ENCODE measurements at regions not wholly inside any gene's neighbourhood (a gene's known extent, or its start where the extent isn't known, plus 50 kb on each side); places are given as distances from the start of the nearest gene placed in this dataset.

- no peaks in the 10 kb centered on the region for H3K9me2 ChIP-seq (ENCODE audit: insufficient read depth)
- no peaks in the 10 kb centered on the region for H3K79me2 ChIP-seq (ENCODE audit: insufficient read depth, low read length)
- ChIA-PET POLR2A (no interaction called here), RAD21 (ENCODE audit: low non-redundant PET in 1 of 2, low total read pairs in 2 of 2, uncharacterized antibody in 2 of 2, unreplicated experiment in 2 of 2) (no interaction called here), CTCF (no interaction called here)
- H4K20me1 ChIP-seq (ENCODE audit: insufficient read depth), result no peaks in the 10 kb centered on the region
- H3K4me2 ChIP-seq (ENCODE audit: low read length), result no peak overlapping the region
- H3K36me3 ChIP-seq (ENCODE audit: control insufficient read depth in 1 of 2, insufficient read depth in 2 of 2, low read length in 2 of 2), result no peaks in the 10 kb centered on the region
- H3K4me1 ChIP-seq (ENCODE audit: control insufficient read depth in 1 of 2, insufficient read depth in 2 of 2, low read length in 2 of 2), result no peaks in the 10 kb centered on the region
- BruUV-seq (replicated peaks), result no TSS peak
- intact Hi-C loops (cut with micrococcal nuclease), result no loop called here
- TF ChIP-seq EZH2 (IDR thresholded peaks at IDR 0.05) (no peak), TCF7L2 (IDR thresholded peaks at IDR 0.05; ENCODE audit: borderline replicate concordance, extremely low read depth, insufficient read depth, insufficient read length) (no peak), CTCF (IDR thresholded peaks at IDR 0.05 in 2 of 3, conservative IDR thresholded peaks at IDR 0.05 in 1 of 3; ENCODE audit: borderline replicate concordance in 1 of 3, insufficient read depth in 1 of 3, low read depth in 2 of 3, low read length in 2 of 3) (no peak), POLR2AphosphoS5 (IDR thresholded peaks at IDR 0.05; ENCODE audit: low read depth, low read length) (no peak), ELF1 (IDR thresholded peaks at IDR 0.05; ENCODE audit: borderline replicate concordance, low read depth) (no peak), RAD21 (IDR thresholded peaks at IDR 0.05; ENCODE audit: low read depth) (no peak), ZNF274 (IDR thresholded peaks at IDR 0.05; ENCODE audit: low read depth, low read length) (no peak), ATF3 (IDR thresholded peaks at IDR 0.05) (no peak), EGR1 (IDR thresholded peaks at IDR 0.05; ENCODE audit: low read depth) (no peak), ZBTB33 (IDR thresholded peaks at IDR 0.05; ENCODE audit: extremely low read depth, insufficient replicate concordance, low read length) (no peak), SP1 (IDR thresholded peaks at IDR 0.05; ENCODE audit: low read depth) (no peak), YY1 (IDR thresholded peaks at IDR 0.05; ENCODE audit: extremely low read depth, insufficient replicate concordance, low read depth, low read length) (no peak), CEBPB (IDR thresholded peaks at IDR 0.05; ENCODE audit: low read depth) (no peak), MAX (IDR thresholded peaks at IDR 0.05) (no peak), CBX3 (IDR thresholded peaks at IDR 0.05; ENCODE audit: low read depth) (no peak), POLR2A (IDR thresholded peaks at IDR 0.05; ENCODE audit: borderline replicate concordance, extremely low read depth, insufficient read depth, insufficient read length) (no peak), EZH2phosphoT487 (IDR thresholded peaks at IDR 0.05; ENCODE audit: borderline replicate concordance) (no peak), ZFX (IDR thresholded peaks at IDR 0.05) (no peak), FOSL1 (IDR thresholded peaks at IDR 0.05; ENCODE audit: low read depth) (no peak)
- ATAC-seq (no peak), DNase-seq (ENCODE audit: low read depth, low spot score) (no peak)
- H3K9ac ChIP-seq (ENCODE audit: low read length), result no peak overlapping the region
- H3K9me3 ChIP-seq (ENCODE audit: control insufficient read depth in 1 of 2, insufficient read depth in 1 of 2, low read depth in 1 of 2, low read length in 2 of 2), result peaks cover 8 to 18% of the 10 kb centered on the region in 2 experiments; a peak in 3 of 4 replicates
- no peak overlapping the region for H3K4me3 ChIP-seq (replicated peaks in 1 of 2; ENCODE audit: low read depth in 1 of 2, low read length in 2 of 2)
- H3K27me3 ChIP-seq (ENCODE audit: insufficient read depth, low read length), result no peaks in the 10 kb centered on the region
- no peak overlapping the region for H2AFZ ChIP-seq (ENCODE audit: low read depth, low read length, poor library complexity, severe bottlenecking)
- H3K27ac ChIP-seq (ENCODE audit: low read depth, low read length), result no peak overlapping the region
These were observed 146.0 kb upstream of the SOX11 start for GRCh38 chr2:5546181-5546580.
